ENCODE measurements at regions not wholly inside any gene's neighbourhood (a gene's known extent, or its start where the extent isn't known, plus 50 kb on each side); places are given as distances from the start of the nearest gene placed in this dataset.

DNA sequence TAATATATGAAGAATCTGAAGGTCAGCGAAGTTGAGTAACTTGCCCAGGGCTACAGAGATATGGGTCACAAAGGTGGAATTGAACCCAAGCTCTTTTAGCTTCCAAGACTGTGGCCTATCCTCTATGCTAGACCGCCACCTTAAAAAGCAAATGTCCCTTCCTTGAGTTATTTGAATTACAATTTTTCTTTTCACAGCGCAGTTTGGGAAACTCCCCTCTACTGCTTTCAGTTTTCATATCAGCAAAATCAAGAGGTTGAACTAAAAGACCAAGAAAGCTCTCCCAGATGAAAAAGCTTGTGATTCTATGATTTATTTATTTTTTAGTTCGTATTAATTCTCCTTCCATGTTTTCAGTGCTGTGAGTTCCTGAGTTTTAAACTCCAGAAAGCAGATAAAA lies 174.5 kb upstream of the C1QTNF7 start:
- no peak overlapping the region for H3K4me3 ChIP-seq (ENCODE audit: low read depth in 1 of 3, low read length in 3 of 3)
- H3K27me3 ChIP-seq (ENCODE audit: control insufficient read depth in 3 of 3, insufficient read depth in 3 of 3, low read length in 3 of 3), result no peaks in the 10 kb centered on the region
- no peaks in the 10 kb centered on the region for H3K9me3 ChIP-seq (ENCODE audit: control insufficient read depth in 2 of 2, insufficient read depth in 1 of 2, low read depth in 1 of 2, low read length in 1 of 2)
- no peak overlapping the region for H3K27ac ChIP-seq (ENCODE audit: low read depth in 1 of 3, low read length in 2 of 3)
- no peak for FAIRE-seq
- no peaks in the 10 kb centered on the region for H3K36me3 ChIP-seq (ENCODE audit: control insufficient read depth in 3 of 3, insufficient read depth in 2 of 3, low read depth in 1 of 3, low read length in 3 of 3)
- DNase-seq, result no peak
- H3K4me1 ChIP-seq (ENCODE audit: control insufficient read depth in 3 of 3, insufficient read depth in 2 of 3, low read depth in 1 of 3, low read length in 2 of 3), result no peaks in the 10 kb centered on the region
- WGBS, 3 donors, result 69 to 84% (median 72%) methylated on average over 4 of the region's 4 CpGs

- no peaks in the 10 kb centered on the region for H3K9me3 ChIP-seq (ENCODE audit: control insufficient read depth in 2 of 2, insufficient read depth in 1 of 2, low read depth in 1 of 2, low read length in 1 of 2)
- no peak overlapping the region for H3K4me3 ChIP-seq (ENCODE audit: low read depth in 1 of 3, low read length in 3 of 3)
- no peaks in the 10 kb centered on the region for H3K36me3 ChIP-seq (ENCODE audit: control insufficient read depth in 3 of 3, insufficient read depth in 2 of 3, low read depth in 1 of 3, low read length in 3 of 3)
- no peaks in the 10 kb centered on the region for H3K4me1 ChIP-seq (ENCODE audit: control insufficient read depth in 3 of 3, insufficient read depth in 2 of 3, low read depth in 1 of 3, low read length in 2 of 3)
- FAIRE-seq (no peak), DNase-seq (no peak)
- no peaks in the 10 kb centered on the region for H3K27me3 ChIP-seq (ENCODE audit: control insufficient read depth in 3 of 3, insufficient read depth in 3 of 3, low read length in 3 of 3)
- no peak overlapping the region for H3K27ac ChIP-seq (ENCODE audit: low read depth in 1 of 3, low read length in 2 of 3)
- 75 to 85% (median 82%) methylated on average over 7 of the region's 7 CpGs for WGBS, 3 donors
These were observed 173.5 kb upstream of the C1QTNF7 start for GRCh38 chr4:15254236-15254880.

- DNase-seq, result no peak
- WGBS, 3 donors, result 63 to 81% (median 72%) methylated on average over 4 of the region's 4 CpGs
- H3K36me3 ChIP-seq (ENCODE audit: control insufficient read depth in 3 of 3, insufficient read depth in 2 of 3, low read depth in 1 of 3, low read length in 3 of 3), result no peaks in the 10 kb centered on the region
- no peak for FAIRE-seq
- H3K27me3 ChIP-seq (ENCODE audit: control insufficient read depth in 3 of 3, insufficient read depth in 3 of 3, low read length in 3 of 3), result no peaks in the 10 kb centered on the region
- no peaks in the 10 kb centered on the region for H3K4me1 ChIP-seq (ENCODE audit: control insufficient read depth in 3 of 3, insufficient read depth in 2 of 3, low read depth in 1 of 3, low read length in 2 of 3)
- no peak overlapping the region for H3K27ac ChIP-seq (ENCODE audit: low read depth in 1 of 3, low read length in 2 of 3)
- H3K9me3 ChIP-seq (ENCODE audit: control insufficient read depth in 2 of 2, insufficient read depth in 1 of 2, low read depth in 1 of 2, low read length in 1 of 2), result no peaks in the 10 kb centered on the region
- H3K4me3 ChIP-seq (ENCODE audit: low read depth in 1 of 3, low read length in 3 of 3), result no peak overlapping the region
These were observed 172.3 kb upstream of the C1QTNF7 start for GRCh38 chr4:15255537-15255936.

- DNase-seq (no peak), FAIRE-seq (no peak)
- Histone ChIP-seq H3K9me3 (ENCODE audit: control insufficient read depth in 2 of 2, insufficient read depth in 1 of 2, low read depth in 1 of 2, low read length in 1 of 2) (peaks cover 0 to 3% of the 10 kb centered on the region in 2 donors), H3K27ac (ENCODE audit: low read depth in 1 of 3, low read length in 2 of 3) (no peak overlapping the region), H3K4me1 (ENCODE audit: control insufficient read depth in 3 of 3, insufficient read depth in 2 of 3, low read depth in 1 of 3, low read length in 2 of 3) (no peaks in the 10 kb centered on the region), H3K36me3 (ENCODE audit: control insufficient read depth in 3 of 3, insufficient read depth in 2 of 3, low read depth in 1 of 3, low read length in 3 of 3) (no peaks in the 10 kb centered on the region), H3K27me3 (ENCODE audit: control insufficient read depth in 3 of 3, insufficient read depth in 3 of 3, low read length in 3 of 3) (no peaks in the 10 kb centered on the region), H3K4me3 (ENCODE audit: low read depth in 1 of 3, low read length in 3 of 3) (no peak overlapping the region)
- 50 to 59% (median 59%) methylated on average over 5 of the region's 5 CpGs for WGBS, 3 donors
These were observed 167.1 kb upstream of the C1QTNF7 start for GRCh38 chr4:15260758-15261157.

DNA sequence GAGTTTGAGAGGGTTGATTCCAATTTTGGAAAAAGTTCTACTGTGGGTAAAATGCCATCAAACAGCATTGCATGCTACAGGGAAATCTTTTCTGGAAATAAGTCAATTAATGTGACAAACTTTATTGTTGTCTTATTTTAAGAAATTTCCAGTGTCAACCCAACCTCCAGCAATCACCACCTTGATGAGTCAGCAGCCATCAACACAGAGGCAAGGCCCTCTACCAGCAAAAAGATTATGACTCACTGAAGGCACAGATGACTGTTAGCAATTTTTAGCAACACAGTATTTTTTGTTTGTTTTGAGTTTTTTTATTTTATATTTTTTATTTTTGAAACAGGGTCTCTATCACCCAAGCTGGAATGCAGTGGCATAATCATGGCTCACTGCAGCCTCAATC lies 165.4 kb upstream of the C1QTNF7 start:
- no peak overlapping the region for H3K27ac ChIP-seq (ENCODE audit: low read depth in 1 of 3, low read length in 2 of 3)
- DNase-seq (no peak), FAIRE-seq (no peak)
- no peaks in the 10 kb centered on the region for H3K36me3 ChIP-seq (ENCODE audit: control insufficient read depth in 3 of 3, insufficient read depth in 2 of 3, low read depth in 1 of 3, low read length in 3 of 3)
- no peaks in the 10 kb centered on the region for H3K27me3 ChIP-seq (ENCODE audit: control insufficient read depth in 3 of 3, insufficient read depth in 3 of 3, low read length in 3 of 3)
- no peak overlapping the region for H3K4me3 ChIP-seq (ENCODE audit: low read depth in 1 of 3, low read length in 3 of 3)
- no peaks in the 10 kb centered on the region for H3K4me1 ChIP-seq (ENCODE audit: control insufficient read depth in 3 of 3, insufficient read depth in 2 of 3, low read depth in 1 of 3, low read length in 2 of 3)
- peaks cover 0 to 3% of the 10 kb centered on the region in 2 donors for H3K9me3 ChIP-seq (ENCODE audit: control insufficient read depth in 2 of 2, insufficient read depth in 1 of 2, low read depth in 1 of 2, low read length in 1 of 2)

DNA sequence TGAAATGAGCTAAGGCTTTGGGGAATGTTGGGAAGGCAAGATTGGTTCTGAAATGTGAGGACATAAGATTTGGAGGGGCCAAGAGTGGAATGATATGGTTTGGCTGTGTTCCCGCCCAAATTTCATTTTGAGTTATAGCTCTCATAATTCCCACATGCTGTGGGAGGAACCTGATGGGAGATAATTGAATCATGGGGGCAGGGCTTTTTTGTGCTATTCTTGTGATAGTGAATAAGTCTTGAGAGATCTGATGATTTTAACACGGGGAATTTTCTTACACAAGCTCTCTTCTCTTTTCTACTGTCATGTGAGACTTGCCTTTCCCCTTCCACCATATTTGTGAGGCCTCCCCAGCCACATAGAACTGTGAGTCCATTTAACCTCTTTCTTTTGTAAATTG lies 157.6 kb upstream of the C1QTNF7 start:
- WGBS, 3 donors, result 87 to 95% (median 87%) methylated on average over 2 of the region's 2 CpGs
- FAIRE-seq, result no peak
- H3K9me3 ChIP-seq (ENCODE audit: control insufficient read depth in 2 of 2, insufficient read depth in 1 of 2, low read depth in 1 of 2, low read length in 1 of 2), result peaks cover 0 to 14% of the 10 kb centered on the region in 2 donors
- DNase-seq, result no peak
- no peaks in the 10 kb centered on the region for H3K27me3 ChIP-seq (ENCODE audit: control insufficient read depth in 3 of 3, insufficient read depth in 3 of 3, low read length in 3 of 3)
- no peaks in the 10 kb centered on the region for H3K4me1 ChIP-seq (ENCODE audit: control insufficient read depth in 3 of 3, insufficient read depth in 2 of 3, low read depth in 1 of 3, low read length in 2 of 3)
- H3K27ac ChIP-seq (ENCODE audit: low read depth in 1 of 3, low read length in 2 of 3), result no peak overlapping the region
- no peak overlapping the region for H3K4me3 ChIP-seq (ENCODE audit: low read depth in 1 of 3, low read length in 3 of 3)
- H3K36me3 ChIP-seq (ENCODE audit: control insufficient read depth in 3 of 3, insufficient read depth in 2 of 3, low read depth in 1 of 3, low read length in 3 of 3), result no peaks in the 10 kb centered on the region

GRCh38 chr4:15286041-15286440 lies 141.8 kb upstream of the C1QTNF7 start:
- peak; percentile 15 for FAIRE-seq
- Histone ChIP-seq H3K4me1 (ENCODE audit: control insufficient read depth in 3 of 3, insufficient read depth in 2 of 3, low read depth in 1 of 3, low read length in 2 of 3) (no peaks in the 10 kb centered on the region), H3K27ac (ENCODE audit: low read depth in 1 of 3, low read length in 2 of 3) (no peak overlapping the region), H3K36me3 (ENCODE audit: control insufficient read depth in 3 of 3, insufficient read depth in 2 of 3, low read depth in 1 of 3, low read length in 3 of 3) (no peaks in the 10 kb centered on the region), H3K27me3 (ENCODE audit: control insufficient read depth in 3 of 3, insufficient read depth in 3 of 3, low read length in 3 of 3) (no peaks in the 10 kb centered on the region), H3K9me3 (ENCODE audit: control insufficient read depth in 2 of 2, insufficient read depth in 1 of 2, low read depth in 1 of 2, low read length in 1 of 2) (no peaks in the 10 kb centered on the region), H3K4me3 (ENCODE audit: low read depth in 1 of 3, low read length in 3 of 3) (no peak overlapping the region)
- DNase-seq, result no peak
- WGBS, 3 donors, result 91 to 97% (median 92%) methylated on average over 2 of the region's 2 CpGs

DNA sequence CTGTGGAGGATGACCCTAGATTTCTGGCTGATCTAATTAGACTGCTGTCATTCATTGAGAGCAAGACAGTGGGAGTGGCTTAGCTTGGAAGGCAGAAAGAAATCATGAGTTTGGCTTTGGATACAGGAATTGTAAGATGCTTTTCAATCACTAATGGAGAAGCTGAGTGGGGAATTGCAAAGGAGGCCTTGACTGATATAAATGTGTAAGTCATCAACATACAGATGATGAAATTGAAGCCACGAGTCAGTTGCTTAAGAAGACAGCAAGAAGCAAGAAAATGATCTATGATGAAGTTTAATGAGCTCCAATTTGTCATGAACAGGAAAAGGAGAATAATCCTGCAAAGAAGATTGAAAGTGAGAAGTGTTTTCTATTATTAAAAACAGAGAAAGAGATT lies 136.7 kb upstream of the C1QTNF7 start:
- H3K4me3 ChIP-seq (ENCODE audit: low read depth in 1 of 3, low read length in 3 of 3), result no peak overlapping the region
- no peaks in the 10 kb centered on the region for H3K27me3 ChIP-seq (ENCODE audit: control insufficient read depth in 3 of 3, insufficient read depth in 3 of 3, low read length in 3 of 3)
- H3K9me3 ChIP-seq (ENCODE audit: control insufficient read depth in 2 of 2, insufficient read depth in 1 of 2, low read depth in 1 of 2, low read length in 1 of 2), result no peaks in the 10 kb centered on the region
- H3K36me3 ChIP-seq (ENCODE audit: control insufficient read depth in 3 of 3, insufficient read depth in 2 of 3, low read depth in 1 of 3, low read length in 3 of 3), result no peaks in the 10 kb centered on the region
- no peak for FAIRE-seq
- H3K4me1 ChIP-seq (ENCODE audit: control insufficient read depth in 3 of 3, insufficient read depth in 2 of 3, low read depth in 1 of 3, low read length in 2 of 3), result no peaks in the 10 kb centered on the region
- H3K27ac ChIP-seq (ENCODE audit: low read depth in 1 of 3, low read length in 2 of 3), result no peak overlapping the region
- WGBS, 3 donors, result 18 to 58% (median 24%) methylated on average over 1 of the region's 1 CpG
- DNase-seq, result no peak

DNA sequence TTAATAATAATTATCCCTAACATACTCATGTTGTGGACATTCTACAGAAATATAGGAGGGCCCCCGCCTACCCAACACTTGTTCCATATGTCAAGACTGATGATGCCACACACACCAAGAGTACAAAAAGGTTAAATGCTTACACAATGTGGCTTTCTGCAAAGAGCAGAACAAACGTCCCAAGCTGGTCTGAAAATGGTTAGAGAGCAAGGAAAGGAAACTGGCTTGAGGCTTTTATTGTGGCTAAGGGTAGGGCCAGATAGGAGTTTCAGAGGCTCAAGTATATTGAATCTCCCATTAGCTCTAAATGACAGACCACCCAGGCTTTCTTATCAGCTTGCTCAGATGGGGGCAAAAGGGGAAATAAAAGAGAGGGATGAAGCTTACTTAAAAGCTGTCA lies 134.1 kb upstream of the C1QTNF7 start:
- H3K4me3 ChIP-seq (ENCODE audit: low read depth in 1 of 3, low read length in 3 of 3), result no peak overlapping the region
- no peak for FAIRE-seq
- H3K4me1 ChIP-seq (ENCODE audit: control insufficient read depth in 3 of 3, insufficient read depth in 2 of 3, low read depth in 1 of 3, low read length in 2 of 3), result no peaks in the 10 kb centered on the region
- DNase-seq, result no peak
- WGBS, 3 donors, result 40 to 56% (median 47%) methylated on average over 2 of the region's 2 CpGs
- H3K27me3 ChIP-seq (ENCODE audit: control insufficient read depth in 3 of 3, insufficient read depth in 3 of 3, low read length in 3 of 3), result no peaks in the 10 kb centered on the region
- no peaks in the 10 kb centered on the region for H3K9me3 ChIP-seq (ENCODE audit: control insufficient read depth in 2 of 2, insufficient read depth in 1 of 2, low read depth in 1 of 2, low read length in 1 of 2)
- no peaks in the 10 kb centered on the region for H3K36me3 ChIP-seq (ENCODE audit: control insufficient read depth in 3 of 3, insufficient read depth in 2 of 3, low read depth in 1 of 3, low read length in 3 of 3)
- H3K27ac ChIP-seq (ENCODE audit: low read depth in 1 of 3, low read length in 2 of 3), result no peak overlapping the region
